Neuronal stem cell (in vitro differentiated cells): ENCODE measurements at regions not wholly inside any gene's neighbourhood (a gene's known extent, or its start where the extent isn't known, plus 50 kb on each side); places are given as distances from the start of the nearest gene placed in this dataset.

Source experiments
- DNase-seq: peaks from one replicate; pipeline ENCODE4 v3.0.0-alpha.2; 2013; ENCODE audit warnings: low spot score
- H2AFZ ChIP-seq: one replicate; pipeline ENCODE4 v1.6.1; 2013; ENCODE audit warnings: mild to moderate bottlenecking, low read length, inconsistent platforms
- H2AK5ac ChIP-seq: 2 replicates; pipeline ENCODE4 v1.6.1; 2013; ENCODE audit warnings: low read depth, mild to moderate bottlenecking, inconsistent platforms, low read length, moderate library complexity, mixed read lengths
- H2BK120ac ChIP-seq: 2 replicates; pipeline ENCODE4 v1.6.1; 2013; ENCODE audit warnings: low read depth, mild to moderate bottlenecking, inconsistent platforms, low read length, moderate library complexity, mixed read lengths
- H2BK12ac ChIP-seq: one replicate; pipeline ENCODE4 v1.6.1; 2013; ENCODE audit warnings: low read length, inconsistent platforms
- H2BK15ac ChIP-seq: 2 replicates; pipeline ENCODE4 v1.6.1; 2013; ENCODE audit warnings: mild to moderate bottlenecking, low read length, inconsistent platforms, mixed read lengths
- H2BK5ac ChIP-seq: one replicate; pipeline ENCODE4 v1.6.1; 2013; ENCODE audit warnings: inconsistent platforms, mild to moderate bottlenecking, low read length, moderate library complexity
- H3K14ac ChIP-seq: one replicate; pipeline ENCODE4 v1.6.1; 2013; ENCODE audit warnings: low read length, inconsistent platforms
- H3K18ac ChIP-seq: 2 replicates; pipeline ENCODE4 v1.6.1; 2013; ENCODE audit warnings: low read length, inconsistent platforms
- H3K23ac ChIP-seq: 2 replicates; pipeline ENCODE4 v1.6.1; 2013; ENCODE audit warnings: low read depth, mild to moderate bottlenecking, mixed read lengths, low read length, inconsistent platforms; ENCODE audit not compliant: poor library complexity
- H3K27ac ChIP-seq: replicated peaks from 3 replicates; pipeline ENCODE4 v1.5.1; 2013; ENCODE audit warnings: low read length, inconsistent platforms
- H3K27me3 ChIP-seq, 3 experiments: 2 replicates each; pipeline ENCODE4 v1.6.1; 2013; ENCODE audit warnings: low read length in 3 of 3, mild to moderate bottlenecking in 2 of 3, inconsistent platforms in 1 of 3, low read depth in 1 of 3, mixed read lengths in 1 of 3, moderate library complexity in 1 of 3; ENCODE audit not compliant: control insufficient read depth in 3 of 3, insufficient read depth in 3 of 3
- H3K36me3 ChIP-seq, 2 donors: replicated peaks in 1 of 2; 2 replicates each; pipeline ENCODE4 v1.6.1; 2013; ENCODE audit warnings: low read length in 2 of 2; ENCODE audit not compliant: control insufficient read depth in 2 of 2, insufficient read depth in 2 of 2
- H3K4ac ChIP-seq: 2 replicates; pipeline ENCODE4 v1.6.1; 2013; ENCODE audit warnings: inconsistent platforms, mild to moderate bottlenecking, low read length, moderate library complexity
- H3K4me1 ChIP-seq, 2 donors: 1 replicate in 1 of 2; 2 replicates in 1 of 2; pipeline ENCODE4 v1.6.1; 2013; ENCODE audit warnings: low read length in 2 of 2, low read depth in 1 of 2; ENCODE audit not compliant: control insufficient read depth in 2 of 2, insufficient read depth in 1 of 2
- H3K4me2 ChIP-seq: one replicate; pipeline ENCODE4 v1.6.1; 2013; ENCODE audit warnings: mild to moderate bottlenecking, low read length, inconsistent platforms; ENCODE audit not compliant: insufficient read depth, poor library complexity, severe bottlenecking
- H3K4me3 ChIP-seq, 2 donors: 2 replicates each; pipeline ENCODE4 v1.5.1; 2013; ENCODE audit warnings: low read length in 2 of 2, mild to moderate bottlenecking in 2 of 2, inconsistent platforms in 1 of 2, moderate library complexity in 1 of 2
- H3K79me1 ChIP-seq: one replicate; pipeline ENCODE4 v1.6.1; 2013; ENCODE audit warnings: low read depth, mild to moderate bottlenecking, inconsistent platforms, low read length, moderate library complexity
- H3K9ac ChIP-seq: one replicate; pipeline ENCODE4 v1.6.1; 2013; ENCODE audit warnings: mild to moderate bottlenecking, low read depth, low read length, inconsistent platforms; ENCODE audit not compliant: poor library complexity
- H3K9me3 ChIP-seq, 2 donors: replicated peaks in 1 of 2; 2 replicates each; pipeline versions ENCODE3 to v1.6.1; 2013; ENCODE audit warnings: low read length in 2 of 2, mild to moderate bottlenecking in 2 of 2, inconsistent platforms in 1 of 2, low read depth in 1 of 2, mixed read lengths in 1 of 2, moderate library complexity in 1 of 2; ENCODE audit not compliant: control insufficient read depth in 2 of 2, insufficient read depth in 1 of 2
- H4K8ac ChIP-seq: one replicate; pipeline ENCODE4 v1.6.1; 2013; ENCODE audit warnings: low read depth, mild to moderate bottlenecking, inconsistent platforms, low read length, moderate library complexity
- H4K91ac ChIP-seq: one replicate; pipeline ENCODE4 v1.6.1; 2013; ENCODE audit warnings: low read length, low read depth, mild to moderate bottlenecking, inconsistent platforms; ENCODE audit not compliant: poor library complexity
- WGBS, 2 donors: extraction: QIAGEN DNeasy Blood & Tissue Kit; methylation state at CpG; one replicate each; pipeline ENCODE4 v1.1.7; 2013; ENCODE audit warnings: missing lambda C conversion rate in 2 of 2, mixed read lengths in 1 of 2; ENCODE audit not compliant: insufficient read length in 2 of 2, insufficient replicate concordance in 1 of 2; ENCODE audit errors: extremely low coverage in 2 of 2; 5-methylcytosine and 5-hydroxymethylcytosine counted together

DNA sequence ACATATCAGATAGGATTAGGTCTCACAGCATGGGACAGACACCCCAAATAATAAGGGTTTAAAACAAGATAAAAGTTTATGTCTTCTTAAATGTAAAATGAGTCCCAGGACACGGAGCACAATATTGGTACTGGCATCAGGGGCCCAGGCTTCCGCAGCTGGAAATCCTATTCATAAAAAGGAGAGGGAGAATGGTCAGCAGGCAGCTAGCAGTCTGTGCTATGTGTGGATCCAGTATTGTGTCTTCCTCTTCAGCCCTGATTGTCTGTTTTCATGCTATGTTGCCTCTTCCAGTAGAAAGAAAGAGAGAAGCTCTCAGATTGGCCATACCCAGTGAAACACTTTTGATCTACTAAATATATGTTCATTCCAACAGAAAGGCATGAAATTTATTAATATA is 319.3 kb upstream of the SLCO3A1 start:
- no peaks in the 10 kb centered on the region for H3K36me3 ChIP-seq
- H3K23ac ChIP-seq, result no peak overlapping the region
- H2BK5ac ChIP-seq, result no peak overlapping the region
- no peak overlapping the region for H3K4me2 ChIP-seq
- no CpG with 5 or more reads among the region's 2 CpGs for WGBS, 2 donors
- H2BK15ac ChIP-seq, result no peak overlapping the region
- no peak overlapping the region for H2BK12ac ChIP-seq
- H4K8ac ChIP-seq, result no peak overlapping the region
- H3K9me3 ChIP-seq, result no peaks in the 10 kb centered on the region
- no peak overlapping the region for H3K14ac ChIP-seq
- DNase-seq, result no peak
- H3K4ac ChIP-seq, result no peak overlapping the region
- no peak overlapping the region for H2BK120ac ChIP-seq
- no peak overlapping the region for H3K18ac ChIP-seq
- H2AK5ac ChIP-seq, result no peak overlapping the region
- H2AFZ ChIP-seq, result no peak overlapping the region
- no peak overlapping the region for H3K4me3 ChIP-seq
- H4K91ac ChIP-seq, result no peak overlapping the region
- peaks cover 0 to 5% of the 10 kb centered on the region in 2 donors for H3K4me1 ChIP-seq
- H3K27ac ChIP-seq, result no peak overlapping the region
- H3K9ac ChIP-seq, result no peak overlapping the region
- H3K79me1 ChIP-seq, result no peaks in the 10 kb centered on the region
- H3K27me3 ChIP-seq, result no peaks in the 10 kb centered on the region

DNA sequence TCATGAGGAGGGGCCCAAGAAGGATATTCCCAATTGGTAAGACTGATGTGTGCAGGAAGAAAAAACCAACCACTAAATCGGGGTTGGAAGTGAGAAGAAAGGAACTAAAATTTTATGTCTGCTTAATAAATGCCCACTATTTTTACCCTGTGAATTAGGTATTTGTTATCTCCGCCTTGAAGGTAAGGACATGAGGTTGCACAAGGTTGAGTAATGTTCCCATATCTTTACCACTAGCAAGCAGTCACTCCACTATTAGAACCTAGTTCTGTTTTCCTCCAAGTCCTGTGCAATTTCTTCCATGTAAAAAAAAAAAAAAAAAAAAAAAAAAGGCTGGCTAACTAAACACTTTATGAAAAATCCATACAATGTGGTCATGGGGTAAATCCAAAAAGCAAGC is 318.5 kb upstream of the SLCO3A1 start:
- Histone ChIP-seq H2BK120ac (no peak overlapping the region), H3K4me3 (no peak overlapping the region), H4K91ac (no peak overlapping the region), H3K27me3 (no peaks in the 10 kb centered on the region), H3K79me1 (no peaks in the 10 kb centered on the region), H3K4me1 (peaks cover 0 to 5% of the 10 kb centered on the region in 2 donors), H2AK5ac (no peak overlapping the region), H2BK5ac (no peak overlapping the region), H2BK15ac (no peak overlapping the region), H3K36me3 (no peaks in the 10 kb centered on the region), H3K23ac (no peak overlapping the region), H2AFZ (no peak overlapping the region), H2BK12ac (no peak overlapping the region), H3K9me3 (no peaks in the 10 kb centered on the region), H3K4ac (no peak overlapping the region), H4K8ac (no peak overlapping the region), H3K9ac (no peak overlapping the region), H3K14ac (no peak overlapping the region), H3K27ac (no peak overlapping the region), H3K4me2 (no peak overlapping the region), H3K18ac (no peak overlapping the region)
- no CpG with 5 or more reads among the region's 2 CpGs for WGBS, 2 donors
- no peak for DNase-seq

DNA sequence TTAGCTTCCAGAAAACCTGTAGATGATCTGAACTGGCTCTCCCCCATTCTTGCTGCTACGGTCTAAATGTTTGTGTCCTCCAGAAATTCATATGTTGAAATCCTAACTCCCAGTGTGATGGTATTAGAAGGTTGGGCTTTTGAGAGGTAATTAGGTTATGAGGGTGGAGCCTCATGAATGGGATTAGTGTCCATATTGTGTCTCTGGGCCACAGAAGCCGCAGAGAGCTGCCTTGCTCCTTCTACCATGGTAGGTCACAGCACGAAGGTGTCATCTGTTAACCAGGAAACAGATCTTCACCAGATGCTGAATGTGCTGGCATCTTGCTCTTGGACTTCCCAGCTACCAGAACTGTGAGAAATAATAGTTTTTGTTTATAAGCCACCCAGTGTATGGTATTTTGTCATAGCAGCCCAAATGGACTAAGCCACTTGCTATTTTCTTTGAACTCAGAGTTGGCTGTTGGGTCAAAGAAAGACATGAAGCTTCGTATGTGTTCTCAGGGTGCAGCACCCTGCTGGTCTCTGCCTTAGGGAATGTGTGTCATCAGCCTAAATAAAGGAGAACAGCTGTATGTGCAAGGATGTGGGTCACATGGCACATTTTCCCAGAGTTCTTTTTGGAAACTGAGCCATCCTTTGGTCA is 317.5 kb upstream of the SLCO3A1 start:
- Histone ChIP-seq H3K4me3 (no peak overlapping the region), H3K14ac (no peak overlapping the region), H2BK5ac (no peak overlapping the region), H4K8ac (no peak overlapping the region), H3K27ac (no peak overlapping the region), H3K36me3 (no peaks in the 10 kb centered on the region), H3K9me3 (no peaks in the 10 kb centered on the region), H3K79me1 (no peaks in the 10 kb centered on the region), H2BK120ac (no peak overlapping the region), H4K91ac (no peak overlapping the region), H3K9ac (no peak overlapping the region), H2AFZ (no peak overlapping the region), H2BK12ac (no peak overlapping the region), H3K4me1 (peaks cover 0 to 5% of the 10 kb centered on the region in 2 donors), H3K4me2 (no peak overlapping the region), H2BK15ac (no peak overlapping the region), H3K23ac (no peak overlapping the region), H3K18ac (no peak overlapping the region), H3K27me3 (no peaks in the 10 kb centered on the region), H3K4ac (no peak overlapping the region), H2AK5ac (no peak overlapping the region)
- WGBS, 2 donors, result no CpG with 5 or more reads among the region's 4 CpGs
- DNase-seq, result no peak

DNA sequence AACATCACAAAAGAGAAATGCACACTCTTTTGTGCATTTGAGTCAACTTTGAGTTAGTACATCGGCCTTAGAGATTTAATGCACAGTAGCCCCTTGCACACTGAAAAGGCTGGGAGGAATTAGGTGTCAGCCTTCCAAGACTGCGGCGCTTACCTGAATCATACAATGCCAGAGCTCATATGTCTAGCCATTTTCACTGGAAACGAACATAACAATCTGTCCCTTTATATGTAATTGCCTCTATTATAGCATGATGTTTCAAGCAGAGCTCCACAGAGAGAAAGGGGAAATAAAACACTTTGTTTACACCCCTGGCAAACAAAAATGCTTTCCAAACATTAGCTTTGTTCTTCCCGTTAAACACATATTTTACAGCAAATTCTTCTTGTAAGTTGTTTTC is 315.7 kb upstream of the SLCO3A1 start:
- no CpG with 5 or more reads among the region's 5 CpGs for WGBS, 2 donors

More for the DNA sequence above, 315.7 kb upstream of the SLCO3A1 start:
- H3K79me1 ChIP-seq, result no peaks in the 10 kb centered on the region
- no peak overlapping the region for H2BK120ac ChIP-seq
- H2AK5ac ChIP-seq, result no peak overlapping the region
- no peak overlapping the region for H3K4ac ChIP-seq
- H4K91ac ChIP-seq, result no peak overlapping the region
- H3K27me3 ChIP-seq, result no peaks in the 10 kb centered on the region
- H3K9me3 ChIP-seq, result no peaks in the 10 kb centered on the region
- H2BK15ac ChIP-seq, result no peak overlapping the region
- no peak overlapping the region for H3K14ac ChIP-seq
- no peak overlapping the region for H2BK5ac ChIP-seq
- H3K9ac ChIP-seq, result no peak overlapping the region
- H3K23ac ChIP-seq, result no peak overlapping the region
- no peak overlapping the region for H2AFZ ChIP-seq
- H4K8ac ChIP-seq, result no peak overlapping the region
- H3K27ac ChIP-seq, result no peak overlapping the region
- no peak overlapping the region for H3K4me2 ChIP-seq
- no peak overlapping the region for H3K18ac ChIP-seq
- peaks cover 0 to 5% of the 10 kb centered on the region in 2 donors for H3K4me1 ChIP-seq
- no peak for DNase-seq
- H3K4me3 ChIP-seq, result no peak overlapping the region
- H2BK12ac ChIP-seq, result no peak overlapping the region
- no peaks in the 10 kb centered on the region for H3K36me3 ChIP-seq
